ENCODE measurements at regions not wholly inside any gene's neighbourhood (a gene's known extent, or its start where the extent isn't known, plus 50 kb on each side); places are given as distances from the start of the nearest gene placed in this dataset.

DNA sequence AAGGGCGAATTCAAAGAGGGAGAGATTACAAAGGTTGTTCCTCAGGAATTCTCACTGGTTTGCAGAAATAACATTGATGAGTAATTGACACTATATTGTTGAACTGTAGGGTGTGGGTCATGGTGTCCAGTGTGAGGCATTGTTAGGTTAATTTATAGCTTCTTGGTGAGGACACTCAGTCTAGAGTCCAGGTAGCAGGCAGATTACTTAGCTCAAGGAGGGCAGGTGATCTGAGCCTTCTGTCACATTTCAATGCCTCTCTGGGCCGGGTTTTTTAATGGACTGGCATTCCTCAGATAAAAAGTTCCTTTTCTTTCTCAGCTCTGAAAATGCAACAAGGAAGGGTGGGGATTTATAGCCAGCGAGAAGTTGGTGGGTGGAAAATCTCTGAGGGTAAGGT, 194.2 kb upstream of the PROK2 start:
- Histone ChIP-seq H3K36me3 (ENCODE audit: control insufficient read depth, insufficient read depth, low read length) (no peaks in the 10 kb centered on the region), H3K9me3 (ENCODE audit: control insufficient read depth, insufficient read depth, low read length) (no peaks in the 10 kb centered on the region), H3K27me3 (ENCODE audit: control insufficient read depth, insufficient read depth, low read length) (no peaks in the 10 kb centered on the region), H3K4me1 (ENCODE audit: control insufficient read depth, insufficient read depth, low read length) (no peaks in the 10 kb centered on the region), H3K4me3 (ENCODE audit: low read length) (no peak overlapping the region), H3K27ac (ENCODE audit: low read length) (no peak overlapping the region)
- DNase-seq (ENCODE audit: low read depth, low spot score): no peak
- WGBS (ENCODE audit: insufficient coverage, insufficient read length): no CpG with 5 or more reads among the region's 3 CpGs

- Histone ChIP-seq H3K27me3 (ENCODE audit: control insufficient read depth, insufficient read depth, low read length) (no peaks in the 10 kb centered on the region), H3K27ac (ENCODE audit: low read length) (no peak overlapping the region), H3K4me3 (ENCODE audit: low read length) (no peak overlapping the region), H3K36me3 (ENCODE audit: control insufficient read depth, insufficient read depth, low read length) (no peaks in the 10 kb centered on the region), H3K9me3 (ENCODE audit: control insufficient read depth, insufficient read depth, low read length) (no peaks in the 10 kb centered on the region), H3K4me1 (ENCODE audit: control insufficient read depth, insufficient read depth, low read length) (no peaks in the 10 kb centered on the region)
- WGBS (ENCODE audit: insufficient coverage, insufficient read length): no CpG with 5 or more reads among the region's 7 CpGs
- no peak for DNase-seq (ENCODE audit: low read depth, low spot score)
These were observed 193.3 kb upstream of the PROK2 start for GRCh38 chr3:71978150-71978721.

DNA sequence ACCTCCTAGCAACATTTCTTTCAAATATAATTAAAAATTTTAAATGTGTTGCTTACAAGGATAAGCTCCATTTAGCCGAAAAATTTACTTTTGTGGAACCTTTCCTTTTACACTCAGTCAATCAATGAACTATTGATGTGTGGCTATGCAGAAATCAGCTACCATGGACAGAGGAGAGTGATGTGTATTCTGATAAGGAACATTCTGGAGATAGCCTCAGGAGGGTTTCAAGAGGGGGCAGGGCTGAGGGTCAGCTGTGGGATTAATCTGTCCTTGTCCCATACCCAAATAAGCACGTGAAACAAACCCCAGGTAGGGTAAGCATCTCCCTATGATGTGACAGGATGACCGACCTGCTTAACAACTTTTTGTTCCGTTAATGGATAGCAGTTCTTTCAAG, 192.6 kb upstream of the PROK2 start:
- no peaks in the 10 kb centered on the region for H3K36me3 ChIP-seq (ENCODE audit: control insufficient read depth, insufficient read depth, low read length)
- no peak for DNase-seq (ENCODE audit: low read depth, low spot score)
- H3K9me3 ChIP-seq (ENCODE audit: control insufficient read depth, insufficient read depth, low read length): no peaks in the 10 kb centered on the region
- no peak overlapping the region for H3K4me3 ChIP-seq (ENCODE audit: low read length)
- H3K27me3 ChIP-seq (ENCODE audit: control insufficient read depth, insufficient read depth, low read length): no peaks in the 10 kb centered on the region
- no CpG with 5 or more reads among the region's 4 CpGs for WGBS (ENCODE audit: insufficient coverage, insufficient read length)
- no peaks in the 10 kb centered on the region for H3K4me1 ChIP-seq (ENCODE audit: control insufficient read depth, insufficient read depth, low read length)
- no peak overlapping the region for H3K27ac ChIP-seq (ENCODE audit: low read length)

DNA sequence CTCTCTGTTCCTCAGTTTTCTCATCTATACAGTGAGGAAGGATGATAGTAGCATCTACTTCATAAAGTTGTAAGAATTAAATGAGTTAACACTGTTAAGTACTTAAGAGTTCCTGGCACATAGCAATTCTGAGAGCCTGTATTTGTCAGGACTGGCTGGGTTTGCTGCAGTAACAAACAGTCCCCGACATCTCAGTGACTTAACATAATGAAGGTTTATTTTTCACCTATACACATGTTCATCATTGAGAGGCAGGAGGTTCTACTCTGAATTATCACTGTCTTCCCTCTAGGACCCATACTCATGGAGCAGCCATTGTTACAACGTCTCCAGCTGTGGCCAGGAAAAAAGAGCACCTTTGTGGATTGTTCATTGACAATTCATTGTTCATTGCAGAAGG, 190.6 kb upstream of the PROK2 start:
- no peaks in the 10 kb centered on the region for H3K36me3 ChIP-seq (ENCODE audit: control insufficient read depth, insufficient read depth, low read length)
- no CpG with 5 or more reads among the region's 2 CpGs for WGBS (ENCODE audit: insufficient coverage, insufficient read length)
- H3K4me3 ChIP-seq (ENCODE audit: low read length): no peak overlapping the region
- H3K4me1 ChIP-seq (ENCODE audit: control insufficient read depth, insufficient read depth, low read length): no peaks in the 10 kb centered on the region
- no peaks in the 10 kb centered on the region for H3K9me3 ChIP-seq (ENCODE audit: control insufficient read depth, insufficient read depth, low read length)
- H3K27ac ChIP-seq (ENCODE audit: low read length): no peak overlapping the region
- H3K27me3 ChIP-seq (ENCODE audit: control insufficient read depth, insufficient read depth, low read length): no peaks in the 10 kb centered on the region
- no peak for DNase-seq (ENCODE audit: low read depth, low spot score)

- no CpG with 5 or more reads among the region's 3 CpGs for WGBS (ENCODE audit: insufficient coverage, insufficient read length)
- no peak for DNase-seq (ENCODE audit: low read depth, low spot score)
- H3K4me1 ChIP-seq (ENCODE audit: control insufficient read depth, insufficient read depth, low read length): no peaks in the 10 kb centered on the region
- H3K9me3 ChIP-seq (ENCODE audit: control insufficient read depth, insufficient read depth, low read length): no peaks in the 10 kb centered on the region
- H3K27ac ChIP-seq (ENCODE audit: low read length): no peak overlapping the region
- no peaks in the 10 kb centered on the region for H3K36me3 ChIP-seq (ENCODE audit: control insufficient read depth, insufficient read depth, low read length)
- no peaks in the 10 kb centered on the region for H3K27me3 ChIP-seq (ENCODE audit: control insufficient read depth, insufficient read depth, low read length)
- H3K4me3 ChIP-seq (ENCODE audit: low read length): no peak overlapping the region
These were observed 189.8 kb upstream of the PROK2 start for GRCh38 chr3:71974786-71975185.

DNA sequence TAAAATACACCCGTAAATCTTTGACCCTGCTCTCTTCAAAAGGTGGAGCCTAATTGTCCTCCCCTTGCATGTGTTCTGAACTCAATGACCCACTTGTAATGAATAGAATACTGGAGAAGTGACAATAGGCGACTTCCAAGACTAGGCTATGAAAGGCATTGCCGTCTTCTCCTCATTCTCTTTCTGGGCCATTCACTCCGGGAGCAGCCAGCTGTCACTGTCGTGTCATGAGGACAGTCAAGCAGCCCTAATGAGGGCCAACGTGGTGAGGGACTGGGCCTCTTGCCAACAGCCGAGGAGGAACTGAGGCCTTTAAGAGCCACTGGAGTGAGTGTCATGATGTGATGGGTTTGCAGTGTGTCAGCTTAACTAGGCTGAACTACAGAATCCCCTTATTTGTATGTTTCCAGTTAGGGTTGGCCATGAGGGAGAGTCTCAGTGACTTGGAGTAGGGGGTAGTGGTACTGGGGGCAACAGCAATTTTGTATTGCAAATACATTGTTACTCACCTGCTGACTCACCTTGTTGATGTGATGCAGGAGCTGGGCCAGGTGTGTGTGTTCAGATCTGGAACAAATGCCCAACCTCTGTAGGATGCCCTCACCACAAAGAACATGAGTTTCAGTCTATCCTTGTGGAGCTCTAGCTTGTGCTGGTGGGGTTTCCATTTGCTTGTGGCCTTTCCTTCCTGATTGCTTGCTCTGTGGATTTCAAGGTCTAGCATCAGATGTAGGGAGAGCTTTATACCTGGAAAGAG, 188.5 kb upstream of the PROK2 start:
- DNase-seq (ENCODE audit: low read depth, low spot score): no peak
- Histone ChIP-seq H3K27me3 (ENCODE audit: control insufficient read depth, insufficient read depth, low read length) (no peaks in the 10 kb centered on the region), H3K4me1 (ENCODE audit: control insufficient read depth, insufficient read depth, low read length) (no peaks in the 10 kb centered on the region), H3K36me3 (ENCODE audit: control insufficient read depth, insufficient read depth, low read length) (no peaks in the 10 kb centered on the region), H3K4me3 (ENCODE audit: low read length) (no peak overlapping the region), H3K9me3 (ENCODE audit: control insufficient read depth, insufficient read depth, low read length) (no peaks in the 10 kb centered on the region), H3K27ac (ENCODE audit: low read length) (no peak overlapping the region)
- no CpG with 5 or more reads among the region's 7 CpGs for WGBS (ENCODE audit: insufficient coverage, insufficient read length)

DNA sequence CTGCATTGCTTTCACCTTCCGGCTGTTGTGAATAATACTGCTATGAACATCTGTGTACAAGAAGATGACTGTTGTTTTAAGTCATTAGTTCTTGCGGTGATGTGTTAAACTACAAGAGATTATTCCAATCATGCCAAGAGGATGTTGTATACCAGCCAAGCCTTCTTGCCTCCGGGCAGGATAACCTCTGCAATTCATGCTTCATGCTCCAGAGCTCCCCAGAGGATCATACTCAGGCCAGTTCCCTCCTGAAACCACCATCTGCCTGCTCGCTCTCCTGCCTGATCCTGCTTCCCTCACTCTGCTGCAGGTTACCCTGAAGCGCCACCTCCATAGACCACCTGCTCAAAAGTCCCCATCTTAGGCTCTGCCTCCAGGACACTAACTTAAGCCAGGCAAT, 187.1 kb upstream of the PROK2 start:
- no CpG with 5 or more reads among the region's 5 CpGs for WGBS (ENCODE audit: insufficient coverage, insufficient read length)
- Histone ChIP-seq H3K36me3 (ENCODE audit: control insufficient read depth, insufficient read depth, low read length) (no peaks in the 10 kb centered on the region), H3K27me3 (ENCODE audit: control insufficient read depth, insufficient read depth, low read length) (no peaks in the 10 kb centered on the region), H3K4me3 (ENCODE audit: low read length) (no peak overlapping the region), H3K4me1 (ENCODE audit: control insufficient read depth, insufficient read depth, low read length) (no peaks in the 10 kb centered on the region), H3K9me3 (ENCODE audit: control insufficient read depth, insufficient read depth, low read length) (no peaks in the 10 kb centered on the region), H3K27ac (ENCODE audit: low read length) (no peak overlapping the region)
- no peak for DNase-seq (ENCODE audit: low read depth, low spot score)

GRCh38 chr3:71968544-71968943, 183.6 kb upstream of the PROK2 start:
- no peaks in the 10 kb centered on the region for H3K9me3 ChIP-seq (ENCODE audit: control insufficient read depth, insufficient read depth, low read length)
- H3K36me3 ChIP-seq (ENCODE audit: control insufficient read depth, insufficient read depth, low read length): no peaks in the 10 kb centered on the region
- no peak overlapping the region for H3K4me3 ChIP-seq (ENCODE audit: low read length)
- no peak for DNase-seq (ENCODE audit: low read depth, low spot score)
- H3K27ac ChIP-seq (ENCODE audit: low read length): no peak overlapping the region
- WGBS (ENCODE audit: insufficient coverage, insufficient read length): no CpG with 5 or more reads among the region's 4 CpGs
- no peaks in the 10 kb centered on the region for H3K4me1 ChIP-seq (ENCODE audit: control insufficient read depth, insufficient read depth, low read length)
- no peaks in the 10 kb centered on the region for H3K27me3 ChIP-seq (ENCODE audit: control insufficient read depth, insufficient read depth, low read length)

DNA sequence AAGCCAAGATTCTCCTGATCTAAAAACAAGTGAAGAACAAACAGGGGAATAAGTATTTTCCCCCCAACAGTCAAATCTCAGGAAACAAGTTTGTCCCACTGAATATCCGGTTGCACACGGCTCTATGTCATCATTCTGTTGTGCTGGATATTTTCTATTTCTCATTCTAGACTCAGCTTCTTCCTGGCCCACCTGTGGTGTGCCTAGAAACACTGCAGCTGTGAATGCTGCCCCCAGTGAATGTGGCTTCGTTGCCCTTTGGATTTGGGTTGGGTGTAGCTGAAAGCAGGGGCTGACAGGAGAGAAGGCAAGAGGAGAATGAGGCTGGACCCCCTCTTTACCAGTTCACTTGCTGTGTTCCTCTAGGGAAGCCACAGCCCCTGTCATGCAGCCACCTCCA, 181.2 kb upstream of the PROK2 start:
- no CpG with 5 or more reads among the region's 3 CpGs for WGBS (ENCODE audit: insufficient coverage, insufficient read length)
- no peak overlapping the region for H3K4me3 ChIP-seq (ENCODE audit: low read length)
- H3K9me3 ChIP-seq (ENCODE audit: control insufficient read depth, insufficient read depth, low read length): no peaks in the 10 kb centered on the region
- H3K27me3 ChIP-seq (ENCODE audit: control insufficient read depth, insufficient read depth, low read length): no peaks in the 10 kb centered on the region
- no peaks in the 10 kb centered on the region for H3K4me1 ChIP-seq (ENCODE audit: control insufficient read depth, insufficient read depth, low read length)
- no peaks in the 10 kb centered on the region for H3K36me3 ChIP-seq (ENCODE audit: control insufficient read depth, insufficient read depth, low read length)
- no peak overlapping the region for H3K27ac ChIP-seq (ENCODE audit: low read length)
- no peak for DNase-seq (ENCODE audit: low read depth, low spot score)

- WGBS (ENCODE audit: insufficient coverage, insufficient read length): no CpG with 5 or more reads among the region's 1 CpG
- no peak overlapping the region for H3K4me3 ChIP-seq (ENCODE audit: low read length)
- no peak for DNase-seq (ENCODE audit: low read depth, low spot score)
- no peaks in the 10 kb centered on the region for H3K27me3 ChIP-seq (ENCODE audit: control insufficient read depth, insufficient read depth, low read length)
- H3K27ac ChIP-seq (ENCODE audit: low read length): no peak overlapping the region
- H3K36me3 ChIP-seq (ENCODE audit: control insufficient read depth, insufficient read depth, low read length): no peaks in the 10 kb centered on the region
- H3K9me3 ChIP-seq (ENCODE audit: control insufficient read depth, insufficient read depth, low read length): no peaks in the 10 kb centered on the region
- H3K4me1 ChIP-seq (ENCODE audit: control insufficient read depth, insufficient read depth, low read length): peaks cover 2% of the 10 kb centered on the region; the same call in 1 of the 2 replicates
These were observed 179.2 kb upstream of the PROK2 start for GRCh38 chr3:71964170-71964569.

Measured in iPS DF 6.9 (cell line).